NCI-H2196 treated with DMSO at 0.1 percent for 48 hours (cell line): ENCODE measurements at regions not wholly inside any gene's neighbourhood (a gene's known extent, or its start where the extent isn't known, plus 50 kb on each side); places are given as distances from the start of the nearest gene placed in this dataset.
"Not testable (repeated sequence)": the region's sequence is repeated elsewhere in the genome, so short reads cannot be mapped to it uniquely, and the experiment has no call there.

Experiments
- DNase-seq: peaks from one replicate; lab custom pipeline; 2025; ENCODE audit not compliant: unreplicated experiment; lab: John Stamatoyannopoulos, UW

DNA sequence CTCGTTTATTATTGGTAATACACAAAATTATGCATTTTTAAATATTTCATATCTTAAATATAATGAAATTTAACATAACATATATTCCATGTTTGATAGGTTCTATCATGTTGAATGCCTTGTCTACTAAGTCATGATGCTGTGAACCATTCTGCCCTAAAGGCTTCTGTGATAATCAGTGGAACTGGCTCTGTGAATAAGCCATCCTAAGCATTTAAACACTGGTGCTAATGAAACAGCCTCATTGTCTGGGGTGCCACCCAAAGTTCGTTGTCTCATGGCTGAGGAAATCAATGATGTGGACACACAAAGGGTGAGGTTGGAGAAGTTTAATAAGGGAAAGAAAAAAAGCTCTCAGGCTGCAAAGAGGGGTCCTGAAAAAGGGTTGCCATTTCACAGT, 264.7 kb upstream of the ZRANB2 start:
- no peak for DNase-seq

DNA sequence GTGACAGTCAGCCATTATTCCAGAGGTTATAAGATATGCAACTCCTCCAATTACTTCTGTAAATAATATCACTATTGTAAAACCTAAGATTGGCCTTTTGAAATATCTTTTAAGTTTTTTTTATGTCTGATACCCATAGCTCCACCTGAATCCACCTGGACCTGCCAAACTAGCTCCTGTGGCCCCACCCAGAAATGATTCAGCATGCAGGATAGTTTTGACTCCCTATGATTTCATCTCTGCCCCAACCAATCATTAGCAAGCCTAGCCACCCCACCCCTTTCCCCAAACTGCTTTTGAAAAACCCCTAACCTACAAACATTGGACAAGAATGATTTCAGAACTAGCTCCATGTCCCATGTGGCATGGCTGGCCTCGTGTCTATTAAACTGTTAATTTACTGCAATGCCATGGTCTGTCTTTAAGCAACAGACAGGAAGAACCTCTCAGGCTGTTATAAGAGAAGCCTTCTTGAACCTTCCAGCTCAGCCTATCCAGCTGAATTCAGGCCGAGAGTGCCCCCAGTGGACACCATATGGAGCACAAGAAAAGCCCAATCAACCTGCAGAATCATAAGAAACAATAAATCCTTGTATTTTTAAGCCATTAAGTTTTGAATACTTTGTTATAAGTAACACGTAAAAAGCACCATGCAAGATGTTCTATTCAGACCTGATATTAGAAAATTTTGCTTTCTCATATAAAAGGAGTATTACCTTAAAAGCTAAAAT, 263.0 kb upstream of the ZRANB2 start:
- DNase-seq, result no peak

DNA sequence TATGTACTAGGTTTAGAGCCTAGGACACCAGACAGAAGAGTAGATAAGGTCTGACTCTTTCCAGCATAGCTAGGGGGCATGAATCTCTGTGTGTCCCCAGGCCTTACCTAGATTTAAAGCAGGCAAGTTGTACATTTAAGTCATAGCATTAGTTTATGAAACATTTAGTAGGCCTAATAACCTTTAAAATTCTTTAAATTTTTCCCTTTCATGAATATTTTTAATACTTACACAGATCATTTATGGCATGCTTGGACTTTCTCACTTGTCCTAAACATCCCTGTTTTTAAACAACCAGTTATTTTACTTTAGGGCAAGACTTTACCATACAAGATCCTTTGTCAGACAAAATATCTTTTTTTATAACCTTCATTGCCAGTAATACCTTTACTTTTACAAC, 258.4 kb upstream of the ZRANB2 start:
- DNase-seq, result no peak

DNA sequence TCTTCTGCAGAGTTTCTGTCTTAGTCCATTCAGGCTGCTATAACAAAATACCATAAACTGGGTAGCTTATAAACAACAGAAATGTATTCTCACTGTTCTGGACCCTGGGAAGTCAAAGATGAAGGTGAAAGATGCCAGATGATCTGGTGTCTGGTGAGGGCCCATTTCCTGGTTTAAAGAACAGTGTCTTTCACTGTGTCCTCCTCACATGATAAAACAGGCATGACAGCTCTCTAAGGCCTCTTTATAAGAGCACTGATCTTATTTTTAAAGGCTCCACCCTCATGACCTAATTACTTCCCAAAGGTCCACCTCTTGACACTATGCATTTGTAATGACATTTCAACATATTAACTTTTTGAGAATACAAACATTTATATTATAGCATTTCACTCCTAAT, 250.2 kb upstream of the ZRANB2 start:
- DNase-seq, result no peak

DNA sequence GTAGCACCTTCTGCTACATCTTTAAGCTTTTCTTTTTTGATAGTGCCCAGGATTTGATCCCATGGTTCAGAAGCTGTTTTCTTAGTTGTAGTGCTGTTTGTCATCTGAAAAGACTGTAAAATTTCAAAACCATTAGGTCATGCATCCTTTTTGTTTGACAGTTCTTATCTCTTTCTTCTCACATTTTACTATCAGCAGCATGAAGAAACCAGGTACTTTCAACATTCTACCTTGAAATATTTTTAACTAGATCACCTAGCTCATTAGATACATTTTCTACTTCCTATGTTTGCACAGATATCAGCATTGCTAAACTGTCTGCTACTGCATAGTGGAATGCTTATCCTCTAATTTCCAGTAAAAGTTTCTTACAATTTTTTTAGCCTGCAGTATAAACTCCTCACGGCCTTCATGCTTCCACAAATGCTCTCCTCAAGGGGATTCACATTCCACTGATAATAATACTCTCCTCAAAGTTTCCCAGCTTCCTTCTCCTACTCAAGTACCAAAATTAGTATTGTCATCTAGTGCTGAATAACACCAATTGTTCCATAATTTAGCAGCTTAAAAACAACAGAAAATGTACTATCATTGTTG, 243.9 kb upstream of the ZRANB2 start:
- no peak for DNase-seq

DNA sequence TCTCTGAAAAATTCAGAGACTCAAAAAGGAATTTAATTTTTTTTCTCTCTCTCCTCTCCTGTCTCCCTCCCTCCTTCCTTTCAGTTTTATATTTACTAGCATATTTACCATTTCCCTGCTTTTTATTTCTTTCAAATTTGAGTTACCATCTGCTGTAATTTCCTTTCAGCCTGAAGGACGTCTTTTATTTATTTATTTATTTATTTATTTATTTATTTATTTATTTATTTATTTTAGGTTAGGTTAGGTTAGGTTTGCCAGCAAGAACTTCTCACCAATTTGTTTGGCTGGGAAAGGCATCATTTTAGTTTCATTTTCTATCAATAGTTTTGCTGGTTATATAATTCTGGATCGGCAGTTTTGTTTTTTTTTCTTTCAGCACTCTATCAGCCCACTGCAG, 231.7 kb upstream of the ZRANB2 start:
- DNase-seq, result no peak

DNA sequence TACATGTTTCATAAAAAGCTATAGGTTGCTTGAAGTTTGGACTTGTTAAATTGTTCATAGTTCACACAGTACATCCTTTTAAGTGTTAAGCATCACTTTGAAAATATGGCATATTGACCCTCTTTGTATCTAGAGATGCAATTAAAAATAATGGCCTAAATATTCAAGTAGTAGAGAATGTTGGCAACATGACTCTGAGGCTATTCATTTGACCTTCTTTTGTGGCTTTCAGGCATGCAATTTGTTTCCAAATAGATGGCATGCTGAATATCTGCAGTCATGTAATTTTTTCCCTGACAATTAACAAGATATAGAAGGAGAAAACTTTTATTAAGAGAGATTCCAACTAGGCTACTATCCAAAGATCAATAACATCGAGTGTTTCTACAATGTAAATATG, 230.5 kb upstream of the ZRANB2 start:
- no peak for DNase-seq

DNA sequence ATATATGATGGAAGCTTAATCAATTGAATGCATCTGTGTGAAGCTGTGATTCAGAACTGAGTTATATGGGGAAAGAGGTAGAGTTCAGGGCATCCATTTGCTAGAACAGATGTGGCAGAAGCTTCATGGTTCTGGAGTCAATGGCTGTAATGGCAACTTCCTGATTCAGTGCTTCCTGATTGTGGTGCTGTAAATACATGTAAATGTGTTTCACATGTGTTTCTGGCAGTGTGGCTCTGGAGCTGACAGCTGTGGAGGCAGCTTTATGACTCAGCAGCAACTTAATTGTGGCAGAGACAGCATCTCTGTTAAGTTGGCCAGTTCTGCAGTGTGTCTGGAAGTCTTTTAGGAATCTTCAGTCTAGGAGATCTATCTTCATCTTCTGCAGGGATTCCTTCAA, 226.6 kb upstream of the ZRANB2 start:
- no peak for DNase-seq

DNA sequence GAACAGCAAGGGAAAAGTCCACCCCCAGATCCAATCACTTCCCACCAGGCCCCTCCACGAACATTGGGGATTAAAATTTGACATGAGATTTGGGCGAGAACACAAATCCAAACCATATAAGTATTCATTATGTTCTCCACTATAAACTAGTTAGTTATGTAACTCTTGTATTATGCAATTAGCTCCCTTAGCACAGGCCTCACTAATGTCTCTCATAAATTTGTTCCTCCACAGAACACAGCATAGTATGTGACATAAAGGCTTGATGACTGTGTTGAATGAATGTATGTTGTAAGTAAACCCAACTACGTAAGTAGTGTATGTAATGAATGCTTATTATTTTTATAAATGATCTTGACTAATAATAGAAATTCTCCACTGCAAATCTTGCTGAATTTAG, 223.3 kb upstream of the ZRANB2 start:
- no peak for DNase-seq

DNA sequence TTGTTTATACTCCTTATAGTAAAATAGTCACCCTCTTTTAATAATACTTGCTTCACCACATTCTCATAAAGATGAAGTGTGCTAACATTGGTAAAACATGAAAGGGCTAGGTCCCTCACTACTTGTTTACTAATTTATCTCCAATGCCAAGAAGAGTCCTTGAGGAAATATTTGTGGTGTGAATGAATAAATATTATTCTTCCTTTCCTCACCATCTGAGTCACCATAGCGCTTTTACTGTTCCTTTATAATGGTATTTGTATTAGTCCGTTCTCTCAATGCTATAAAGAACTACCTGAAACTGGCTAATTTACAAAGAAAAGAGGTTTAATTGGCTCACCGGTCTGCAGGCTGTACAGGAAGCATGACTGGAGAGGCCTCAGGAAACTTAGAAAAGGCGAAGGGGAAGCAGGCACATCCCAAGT, 222.8 kb upstream of the ZRANB2 start:
- DNase-seq, result no peak

DNA sequence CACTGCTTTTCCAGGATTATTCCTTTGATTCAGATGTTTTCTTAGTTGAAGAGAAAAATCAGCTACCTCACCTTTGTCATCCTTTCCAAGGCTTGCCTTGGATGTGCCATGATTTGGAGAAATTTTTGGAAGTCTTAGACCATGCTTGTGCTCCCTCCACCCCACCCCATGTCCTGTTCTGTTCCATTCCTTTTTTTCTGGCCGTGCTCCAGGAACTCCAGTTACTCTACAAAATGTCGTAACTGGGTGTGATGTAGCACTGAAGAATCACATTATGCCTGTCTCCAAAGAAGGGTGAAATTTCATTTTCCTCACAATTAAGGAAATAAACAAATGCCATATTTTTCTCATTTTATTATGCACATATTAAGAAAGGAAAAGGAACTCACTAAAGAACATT, 217.8 kb upstream of the ZRANB2 start:
- no peak for DNase-seq

DNA sequence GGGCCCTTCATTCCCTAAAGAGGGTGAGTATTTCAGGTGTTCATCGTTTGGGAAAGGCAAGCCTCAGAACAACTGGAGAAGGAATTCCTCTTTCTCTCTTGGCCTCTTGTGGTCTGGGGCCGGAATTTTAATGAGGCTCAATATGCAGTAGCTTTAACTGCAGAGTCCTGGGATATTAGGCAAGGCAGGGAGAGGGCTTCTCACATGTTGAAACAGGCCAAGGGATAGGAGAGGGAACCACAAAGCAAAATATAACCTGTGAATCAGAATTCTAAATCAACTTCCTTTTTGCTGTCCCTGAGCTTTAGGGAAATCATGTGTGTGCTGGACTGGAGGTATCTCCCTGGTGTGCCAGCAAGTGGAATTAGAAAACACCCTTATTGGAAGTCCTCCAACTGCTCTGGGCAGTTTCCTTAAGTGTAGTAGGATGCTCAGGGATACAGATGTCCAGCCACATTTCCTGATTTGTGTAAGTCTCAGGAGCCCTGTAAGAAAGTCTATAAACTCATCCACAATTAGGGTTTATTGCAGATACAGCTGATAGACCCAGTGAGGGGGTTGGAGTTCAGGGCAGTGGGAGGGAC, 215.8 kb upstream of the ZRANB2 start:
- no peak for DNase-seq

DNA sequence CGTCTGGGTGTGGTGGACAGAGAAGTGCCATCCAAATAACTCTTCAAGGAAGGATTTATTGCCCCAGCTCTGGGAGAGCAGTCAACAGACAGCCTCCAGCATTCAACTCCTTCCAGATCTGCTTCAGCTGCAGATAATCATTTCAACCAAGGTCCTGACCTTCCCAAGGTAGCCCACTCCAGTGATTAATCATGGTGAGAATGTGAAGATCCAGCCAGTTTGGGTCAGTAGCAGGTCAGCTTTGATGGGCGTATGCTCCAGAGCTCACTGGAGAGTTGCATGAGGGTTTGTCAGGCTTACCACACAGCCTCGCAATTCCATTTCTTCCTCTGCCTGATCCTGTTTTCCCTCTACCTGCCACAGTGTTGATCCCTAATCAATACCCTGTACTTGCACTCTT, 214.5 kb upstream of the ZRANB2 start:
- DNase-seq, result no peak

DNA sequence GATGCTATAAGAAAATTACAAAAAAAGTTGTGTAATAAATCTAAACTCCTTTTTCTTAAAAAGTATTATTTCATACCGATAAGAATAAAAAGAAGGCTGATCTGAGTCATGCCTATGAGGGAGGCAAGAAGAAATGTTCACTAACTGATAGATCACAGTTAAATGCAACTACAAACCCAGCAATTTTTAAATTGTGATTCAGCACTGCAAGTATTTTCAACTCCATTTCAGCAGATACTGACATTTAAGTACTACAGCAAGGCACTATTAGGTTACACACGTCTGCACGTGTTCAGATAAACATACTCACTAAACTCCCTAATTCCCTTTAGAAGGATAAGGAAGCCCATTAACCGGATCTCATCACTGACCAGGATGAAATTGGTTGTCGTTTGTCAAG, 213.3 kb upstream of the ZRANB2 start:
- DNase-seq, result no peak

DNA sequence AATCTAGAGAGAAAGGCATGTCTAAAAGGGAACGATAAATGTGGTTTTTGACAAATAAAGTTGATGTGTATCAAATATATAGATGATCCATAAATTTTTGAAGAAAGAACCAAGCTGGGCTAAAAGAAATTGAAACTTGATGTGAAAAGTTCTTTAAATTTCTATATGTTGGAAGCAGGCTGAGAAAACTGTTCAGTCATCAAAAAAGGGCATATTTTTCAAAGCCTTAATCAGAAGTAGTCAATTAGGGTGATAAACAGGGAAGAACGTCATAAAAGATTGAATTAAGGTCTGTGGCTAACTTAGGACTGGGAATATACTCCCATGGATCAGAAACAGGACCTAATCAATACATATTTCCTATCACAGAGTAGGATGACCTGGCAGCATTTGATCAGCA, 211.4 kb upstream of the ZRANB2 start:
- DNase-seq, result no peak

DNA sequence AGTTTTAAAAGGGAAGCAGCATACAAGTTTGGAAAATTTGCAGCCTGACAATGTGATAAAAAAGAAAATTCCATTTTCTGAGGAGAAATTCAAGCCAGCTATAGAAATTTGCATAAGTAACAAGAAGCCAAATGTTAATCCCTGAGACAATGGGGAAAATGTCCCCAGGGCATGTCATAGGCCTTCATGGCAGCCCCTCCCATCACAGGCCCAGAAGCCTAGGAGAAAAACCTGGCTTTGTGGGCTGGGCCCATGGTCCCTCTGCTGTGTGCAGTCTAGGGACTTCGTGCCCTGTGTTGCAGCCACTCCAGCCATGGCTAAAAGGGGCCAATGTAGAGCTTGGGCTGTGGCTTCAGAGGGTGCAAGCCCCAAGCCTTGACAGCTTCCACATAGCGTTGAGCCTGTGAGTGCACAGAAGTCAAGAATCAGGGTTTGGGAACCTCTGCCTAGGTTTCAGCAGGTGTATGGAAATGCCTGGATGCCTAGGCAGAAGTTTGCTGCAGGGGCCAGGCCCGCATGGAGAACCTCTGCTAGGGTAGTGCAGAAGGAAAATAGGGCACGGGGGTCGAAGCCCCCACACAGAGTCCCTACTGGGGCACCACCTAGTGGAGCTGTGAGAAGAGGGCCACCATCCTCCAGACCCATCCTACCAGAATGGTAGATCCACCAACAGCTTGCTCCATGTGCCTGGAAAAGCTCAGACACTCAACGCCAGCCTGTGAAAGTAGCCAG, 209.8 kb upstream of the ZRANB2 start:
- DNase-seq, result not testable (repeated sequence)

DNA sequence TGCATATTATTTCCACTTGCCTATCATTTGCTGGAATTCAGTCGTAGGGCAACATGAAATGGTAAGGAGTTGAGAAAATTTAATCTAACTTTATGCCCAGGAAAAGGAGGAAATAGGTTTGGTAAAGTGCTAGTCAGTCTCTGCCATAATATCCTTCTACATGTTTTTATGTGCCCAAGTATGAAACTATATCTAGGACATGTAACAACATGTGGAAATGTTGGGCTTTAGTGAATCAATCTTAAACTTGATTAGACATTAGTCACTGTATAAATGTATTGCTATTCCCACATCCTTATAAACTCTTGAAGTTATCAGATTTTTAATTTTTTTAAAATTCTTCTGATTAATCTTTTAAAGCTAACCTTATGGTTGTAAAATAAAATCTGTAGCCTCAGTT, 204.7 kb upstream of the ZRANB2 start:
- no peak for DNase-seq

DNA sequence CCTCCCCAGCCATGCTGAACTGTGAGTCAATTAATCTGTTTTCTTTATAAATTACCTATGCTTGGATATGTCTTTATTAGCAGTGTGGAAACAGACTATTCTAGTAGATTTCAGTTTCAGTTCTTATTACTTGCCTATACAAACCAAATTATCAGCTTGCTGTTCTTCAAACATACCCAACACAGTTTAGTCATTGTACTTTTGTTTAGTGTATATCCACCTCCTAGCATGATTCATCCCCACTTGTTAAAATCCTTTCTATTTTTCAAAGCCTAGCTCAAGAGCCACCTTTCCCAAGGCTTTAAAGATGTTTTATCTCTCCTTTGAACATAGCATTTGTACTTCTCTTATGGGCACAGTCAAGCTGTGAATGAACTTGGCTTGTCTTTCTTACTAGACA, 195.6 kb upstream of the ZRANB2 start:
- DNase-seq, result no peak

DNA sequence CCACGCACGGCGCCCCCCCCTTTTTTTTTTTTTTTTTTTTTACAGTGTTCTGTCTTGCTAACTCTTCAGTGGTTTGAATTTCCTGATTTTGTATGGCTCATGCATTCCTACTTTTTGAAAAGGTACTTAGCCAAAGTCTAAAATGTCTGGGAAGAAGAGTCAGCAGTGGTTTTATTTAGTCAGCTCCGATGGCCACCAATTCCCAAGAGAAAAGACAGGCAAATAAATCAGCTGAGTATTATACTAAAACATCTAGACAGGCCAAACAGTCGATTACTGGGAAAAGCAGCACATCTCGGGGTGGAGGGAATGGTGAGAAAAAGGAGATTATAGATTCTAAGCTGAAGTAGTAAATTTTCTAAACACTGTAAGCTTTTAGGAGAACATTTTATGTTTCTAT, 192.5 kb upstream of the ZRANB2 start:
- DNase-seq, result no peak

DNA sequence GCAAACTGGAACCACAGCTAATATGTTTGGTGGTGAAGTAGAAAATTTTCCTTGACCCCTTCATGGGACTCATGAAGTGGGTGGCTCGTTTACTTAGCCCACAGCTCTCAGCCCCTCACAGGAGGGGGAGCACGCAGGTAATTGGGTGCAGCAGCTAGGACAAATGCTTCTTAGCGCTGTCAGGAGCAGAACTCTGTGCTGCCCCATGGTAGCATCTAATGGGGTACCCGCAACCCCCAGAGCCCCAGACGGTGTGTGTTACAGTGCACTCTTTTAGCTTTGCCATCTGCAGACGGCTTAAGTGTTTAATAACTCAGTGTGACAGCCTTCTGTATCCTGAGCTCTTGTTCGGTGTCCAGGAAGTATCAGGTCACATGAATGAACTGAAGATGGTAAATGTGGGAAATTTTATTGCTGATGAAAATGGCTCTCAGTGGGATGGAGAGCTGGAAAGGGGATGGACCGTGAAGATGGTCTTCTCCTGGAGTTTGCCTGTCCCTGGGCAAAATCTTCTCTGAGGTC, 189.6 kb upstream of the ZRANB2 start:
- no peak for DNase-seq

DNA sequence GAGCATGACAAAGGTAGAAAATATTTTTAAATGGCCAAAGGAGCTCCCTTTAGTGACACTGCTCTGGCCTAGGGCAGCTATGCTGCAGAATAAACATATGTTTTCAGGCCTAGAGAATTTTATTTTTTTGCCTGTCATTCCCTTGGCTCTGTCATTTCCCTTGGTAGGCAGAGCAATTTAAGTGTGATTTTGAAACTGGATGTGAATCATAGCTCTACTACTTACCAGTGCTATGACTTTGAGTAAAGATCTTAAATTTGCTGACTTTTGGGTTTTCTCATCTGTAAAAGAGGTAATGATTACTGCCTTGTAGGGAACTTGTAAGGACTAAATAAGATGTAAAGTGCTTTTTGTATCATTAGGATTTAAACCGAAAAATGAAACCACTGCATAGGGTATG, 189.0 kb upstream of the ZRANB2 start:
- DNase-seq, result no peak

DNA sequence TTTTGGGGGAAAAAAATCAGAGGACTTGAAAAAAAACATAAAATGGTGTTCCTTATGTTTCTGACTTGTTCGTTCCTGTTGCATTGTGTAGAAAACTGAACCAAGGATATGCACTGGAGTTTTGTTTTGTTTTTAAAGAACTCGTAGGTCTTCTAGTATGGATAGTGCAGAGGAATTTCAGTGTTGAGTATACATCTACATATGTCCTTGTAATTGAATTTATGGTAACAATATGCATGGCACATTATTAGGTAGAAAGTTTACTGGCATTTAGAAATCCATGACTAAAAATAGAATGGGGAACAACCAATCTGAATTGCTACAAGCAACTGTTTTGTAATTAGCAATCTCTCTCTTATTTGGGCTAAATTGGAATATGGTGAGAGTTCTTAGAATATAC, 188.3 kb upstream of the ZRANB2 start:
- DNase-seq, result no peak
